HG03460 (cell line): ENCODE measurements at regions not wholly inside any gene's neighbourhood (a gene's known extent, or its start where the extent isn't known, plus 50 kb on each side); places are given as distances from the start of the nearest gene placed in this dataset.
A peak's percentile ranks its signal among the peaks of the same experiment; 100 is the strongest.

Experiments used
- ATAC-seq: cut with Tn5 transposase; IDR thresholded peaks from one replicate; pipeline ENCODE4 v1.9.1; 2021; ENCODE audit not compliant: unreplicated experiment

- no peak for ATAC-seq
Measured at GRCh38 chr4:15130441-15130840, 128.2 kb downstream of the CPEB2 start.

GRCh38 chr4:15131551-15131950 is 129.3 kb downstream of the CPEB2 start:
- no peak for ATAC-seq

- no peak for ATAC-seq
Measured at GRCh38 chr4:15132739-15133138, 130.5 kb downstream of the CPEB2 start.

- no peak for ATAC-seq
Measured at GRCh38 chr4:15139599-15139998, 137.3 kb downstream of the CPEB2 start.

GRCh38 chr4:15142201-15142600 is 139.9 kb downstream of the CPEB2 start:
- no peak for ATAC-seq

- ATAC-seq = no peak
Measured at GRCh38 chr4:15143551-15143950, 141.3 kb downstream of the CPEB2 start.

- no peak for ATAC-seq
Measured at GRCh38 chr4:15144249-15144966, 142.1 kb downstream of the CPEB2 start.

GRCh38 chr4:15144967-15145295 is 142.7 kb downstream of the CPEB2 start:
- ATAC-seq = no peak

GRCh38 chr4:15145709-15146108 is 143.4 kb downstream of the CPEB2 start:
- no peak for ATAC-seq

GRCh38 chr4:15147714-15148113 is 145.4 kb downstream of the CPEB2 start:
- ATAC-seq = no peak

GRCh38 chr4:15148199-15148598 is 145.9 kb downstream of the CPEB2 start:
- ATAC-seq = no peak

- no peak for ATAC-seq
Measured at GRCh38 chr4:15148691-15149090, 146.4 kb downstream of the CPEB2 start.

GRCh38 chr4:15149234-15149838 is 147.1 kb downstream of the CPEB2 start:
- peak; percentile 69 for ATAC-seq

- ATAC-seq = peak; percentile 74
Measured at GRCh38 chr4:15149839-15150592, 147.7 kb downstream of the CPEB2 start.

- ATAC-seq = no peak
Measured at GRCh38 chr4:15150631-15151030, 148.3 kb downstream of the CPEB2 start.

GRCh38 chr4:15151033-15151432 is 148.8 kb downstream of the CPEB2 start:
- no peak for ATAC-seq

GRCh38 chr4:15153662-15154061 is 151.4 kb downstream of the CPEB2 start:
- no peak for ATAC-seq

GRCh38 chr4:15158406-15159091 is 156.3 kb downstream of the CPEB2 start:
- ATAC-seq = no peak

GRCh38 chr4:15159477-15160019 is 157.3 kb downstream of the CPEB2 start:
- no peak for ATAC-seq

- ATAC-seq = no peak
Measured at GRCh38 chr4:15161439-15161838, 159.2 kb downstream of the CPEB2 start.

GRCh38 chr4:15162046-15162445 is 159.8 kb downstream of the CPEB2 start:
- no peak for ATAC-seq
